Activated naive CD8-positive, alpha-beta T cell treated with anti-CD3 and anti-CD28 coated beads, Interleukin-2, amount 50 U/mL, for 16 hours (primary cell): ENCODE measurements at regions not wholly inside any gene's neighbourhood (a gene's known extent, or its start where the extent isn't known, plus 50 kb on each side); places are given as distances from the start of the nearest gene placed in this dataset.

ENCODE experiments used
- DNase-seq: peaks from one replicate; pipeline ENCODE4 v3.0.0-alpha.2; 2020; ENCODE audit warnings: low read depth, low spot score

GRCh38 chr13:40409278-40409677 is 257.2 kb downstream of the FOXO1 start:
- DNase-seq: no peak

- no peak for DNase-seq
Observed at GRCh38 chr13:40410315-40410714, 256.1 kb downstream of the FOXO1 start.

DNA sequence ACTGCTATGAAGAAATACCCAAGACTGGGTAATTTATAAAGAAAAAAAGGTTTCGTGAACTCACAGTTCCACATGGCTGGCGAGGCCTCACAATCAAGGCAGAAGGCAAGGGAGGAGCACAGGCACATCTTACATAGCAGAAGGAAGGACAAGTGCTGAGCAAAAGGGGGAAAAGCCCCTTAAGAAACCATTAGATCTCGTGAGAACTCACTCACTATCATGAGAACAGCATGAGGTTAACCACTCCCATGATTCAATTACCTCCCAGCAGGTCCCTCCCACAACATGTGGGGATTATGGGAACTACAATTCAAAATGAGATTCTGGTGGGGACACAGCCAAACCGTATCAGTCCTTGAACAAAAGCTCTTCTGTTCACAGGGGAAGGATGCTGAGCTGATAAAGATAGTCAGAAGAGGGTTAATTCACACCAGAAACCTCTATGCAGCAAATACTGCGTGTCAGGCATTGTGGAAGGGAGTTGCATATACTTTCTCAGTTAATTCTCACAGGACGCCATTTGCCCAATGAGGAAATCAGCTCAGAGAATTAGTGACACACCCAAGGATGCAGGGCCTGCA is 246.2 kb downstream of the FOXO1 start:
- DNase-seq: no peak

GRCh38 chr13:40422588-40423235 is 243.7 kb downstream of the FOXO1 start:
- no peak for DNase-seq

GRCh38 chr13:40428354-40428753 is 238.1 kb downstream of the FOXO1 start:
- no peak for DNase-seq

DNA sequence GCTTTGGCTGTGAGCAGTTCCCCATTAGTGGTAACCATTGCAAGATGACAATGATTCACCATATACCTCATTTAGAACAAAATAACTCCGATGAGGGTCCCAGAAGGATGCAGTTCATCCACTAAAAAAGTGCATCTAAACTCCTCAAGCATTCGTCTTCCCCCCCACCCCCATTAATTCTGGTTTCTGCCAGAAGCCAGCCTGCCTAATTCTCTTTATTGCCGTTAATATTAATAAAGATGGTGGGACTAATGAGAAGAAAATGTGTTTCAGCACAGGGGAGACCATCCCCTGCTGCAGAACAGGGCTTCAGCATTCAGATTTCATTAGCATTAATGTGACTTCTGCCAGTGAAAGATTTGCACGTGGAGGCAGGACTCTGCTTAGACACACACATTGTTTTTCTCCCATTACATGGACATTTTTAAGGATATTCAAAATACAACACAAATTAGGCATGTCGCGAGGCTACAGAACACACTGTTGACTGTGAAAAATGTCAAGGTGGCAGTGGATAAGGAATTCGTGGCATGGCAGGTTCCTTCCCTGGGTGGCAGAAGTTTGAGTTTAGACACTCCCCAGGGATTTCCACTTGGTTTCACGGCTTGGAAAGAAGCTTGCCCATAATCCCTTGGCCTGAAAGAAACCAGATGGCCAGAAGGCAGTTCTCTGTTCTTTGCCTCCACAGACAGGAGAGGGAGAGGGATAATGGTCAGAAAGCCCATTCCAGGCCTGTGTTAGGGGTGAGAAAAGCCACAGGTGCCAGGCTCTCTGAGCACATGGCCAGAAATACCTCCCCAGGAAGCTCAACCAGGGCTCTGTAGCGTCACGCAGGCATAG is 236.5 kb downstream of the FOXO1 start:
- DNase-seq: no peak

GRCh38 chr13:40432018-40432978 is 234.1 kb downstream of the FOXO1 start:
- DNase-seq: no peak

DNA sequence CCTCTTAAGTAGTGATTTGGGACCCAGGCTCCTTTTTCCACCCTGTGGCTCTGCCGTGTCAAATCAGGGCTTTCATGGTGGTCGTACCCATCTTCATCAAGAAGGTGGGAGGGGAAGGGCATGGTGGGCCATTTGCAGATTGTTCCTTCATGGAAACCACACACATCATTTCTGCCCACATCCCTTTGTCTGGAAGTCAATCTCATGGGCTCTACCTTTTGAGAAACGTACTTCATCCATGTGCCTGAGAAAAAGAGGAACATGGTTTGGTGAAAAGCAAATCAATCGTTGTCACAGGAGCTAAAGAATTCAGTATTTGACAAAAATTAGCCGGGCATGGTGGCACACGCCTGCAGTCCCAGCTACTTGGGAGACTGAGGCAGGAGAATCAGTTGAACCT is 233.4 kb downstream of the FOXO1 start:
- DNase-seq: no peak

DNA sequence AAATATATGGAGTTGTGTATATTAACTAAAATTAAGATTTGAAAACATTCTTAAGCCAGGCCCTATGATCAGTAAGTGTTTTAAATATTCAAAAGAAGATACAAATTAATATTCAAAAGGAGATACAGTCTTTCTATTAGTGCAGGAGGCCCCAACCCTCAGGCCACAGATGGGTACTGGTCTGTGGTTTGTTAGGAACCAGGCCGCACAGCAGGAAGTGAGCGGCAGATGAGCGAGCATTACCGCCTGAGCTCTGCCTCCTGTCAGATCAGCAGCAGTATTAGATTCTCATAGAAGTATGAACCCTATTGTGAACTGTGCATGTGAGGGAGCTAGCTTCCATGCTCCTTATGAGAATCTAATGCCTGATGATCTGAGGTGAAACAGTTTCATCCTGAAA is 232.9 kb downstream of the FOXO1 start:
- DNase-seq: no peak

DNA sequence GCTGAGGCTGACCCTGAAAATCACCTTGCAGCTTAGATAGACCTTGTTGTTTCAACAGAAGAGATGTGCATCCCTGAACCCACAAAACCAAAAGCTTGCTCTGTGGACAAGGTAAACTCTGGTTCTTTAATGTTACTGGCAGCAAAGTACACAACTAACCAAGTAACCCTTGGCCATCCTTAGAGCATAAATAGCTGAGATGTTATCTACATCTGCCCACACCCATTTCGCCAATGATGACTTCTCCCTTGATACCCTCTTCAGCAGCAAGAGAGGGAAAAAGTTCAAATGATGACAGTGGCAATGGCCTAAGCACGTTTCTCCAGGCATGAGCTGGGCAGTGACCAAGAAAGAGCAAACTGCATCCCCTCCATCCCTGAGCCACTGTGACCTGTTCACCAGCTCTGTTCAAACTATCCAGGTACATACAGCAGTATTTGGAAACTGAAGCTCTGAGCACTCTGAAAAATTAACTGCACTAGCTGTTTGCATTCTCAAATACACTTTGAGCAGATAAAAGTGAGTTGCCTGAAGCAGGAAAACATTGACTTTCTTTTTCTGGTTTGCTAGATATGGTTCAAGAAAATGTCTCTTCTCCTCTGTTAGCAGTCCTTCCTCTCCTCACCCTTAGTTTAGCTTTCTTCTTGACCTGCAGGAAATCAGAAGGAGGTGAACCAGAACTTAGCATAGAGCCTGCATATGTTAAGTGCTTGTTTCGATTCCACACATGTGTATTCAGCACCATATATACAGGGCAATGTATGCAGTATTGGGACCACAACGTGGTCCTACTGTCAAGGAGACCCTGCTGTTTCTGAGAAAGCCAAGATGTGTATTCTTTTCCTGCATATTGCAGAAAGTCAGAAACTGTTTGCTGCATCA is 231.7 kb downstream of the FOXO1 start:
- DNase-seq: no peak

DNA sequence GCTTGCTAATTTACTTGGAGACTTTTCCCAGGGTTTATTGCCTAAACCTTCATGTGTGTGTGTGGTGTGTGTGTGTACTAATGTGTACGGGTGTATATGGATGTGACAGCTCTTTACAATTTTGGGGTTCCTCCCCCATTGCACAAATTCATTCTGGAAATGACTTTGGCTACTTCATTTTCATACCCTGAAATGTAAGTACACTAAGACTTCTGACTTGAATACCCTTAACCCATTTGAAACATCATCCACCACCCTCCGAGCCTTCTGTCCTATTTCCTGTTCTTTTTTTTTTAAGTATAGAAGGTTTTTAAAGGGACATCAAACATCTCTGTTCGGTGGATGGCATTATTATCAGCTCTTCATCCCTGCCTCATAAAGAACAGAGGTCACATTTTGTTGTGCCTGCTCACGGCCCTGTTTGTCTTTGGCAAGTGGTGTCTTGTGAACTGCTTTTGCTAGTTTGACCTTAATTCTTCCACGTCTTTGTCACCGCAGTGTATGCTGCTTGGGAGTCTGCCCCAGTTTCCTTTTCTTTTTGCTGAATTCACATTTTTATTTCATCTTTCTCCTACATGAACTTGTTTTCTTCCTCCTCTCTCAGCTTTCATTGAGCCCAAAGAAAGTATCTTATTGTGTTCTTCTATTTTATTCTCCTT is 228.3 kb downstream of the FOXO1 start:
- DNase-seq: no peak

GRCh38 chr13:40438999-40439797 is 227.2 kb downstream of the FOXO1 start:
- DNase-seq: no peak

DNA sequence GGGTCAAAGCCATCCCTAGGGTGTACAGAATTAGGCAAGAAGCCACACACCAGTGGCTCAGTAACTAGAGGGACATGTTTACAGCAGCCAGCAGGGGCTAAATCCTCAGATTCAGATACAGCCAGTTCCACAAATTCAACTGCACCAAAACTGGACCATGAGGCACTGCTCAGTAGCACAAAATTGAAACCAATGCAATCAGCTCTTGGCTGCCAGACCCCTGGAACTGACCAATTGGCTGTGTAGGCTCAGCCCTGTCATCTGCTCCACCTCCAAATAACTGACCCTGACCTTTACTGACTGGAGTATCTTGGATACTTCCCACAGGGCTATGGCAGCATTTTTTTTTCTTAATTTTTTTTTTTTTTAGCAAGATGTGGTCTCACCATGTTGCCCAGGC is 226.5 kb downstream of the FOXO1 start:
- no peak for DNase-seq

- no peak for DNase-seq
Observed at GRCh38 chr13:40440990-40441820, 225.2 kb downstream of the FOXO1 start.

- DNase-seq: no peak
Observed at GRCh38 chr13:40442231-40442630, 224.2 kb downstream of the FOXO1 start.

- no peak for DNase-seq
Observed at GRCh38 chr13:40442826-40443225, 223.6 kb downstream of the FOXO1 start.

GRCh38 chr13:40444241-40444640 is 222.2 kb downstream of the FOXO1 start:
- DNase-seq: no peak

- DNase-seq: no peak
Observed at GRCh38 chr13:40445557-40445990, 220.9 kb downstream of the FOXO1 start.
